Lower leg skin (tissue), 4 donors: ENCODE measurements at regions not wholly inside any gene's neighbourhood (a gene's known extent, or its start where the extent isn't known, plus 50 kb on each side); places are given as distances from the start of the nearest gene placed in this dataset.

ENCODE experiments used
- DNase-seq, 2 donors: peaks; one replicate each; pipeline ENCODE4 v3.0.0-alpha.2; 2019; ENCODE audit warnings: low spot score in 2 of 2
- H3K4me3 ChIP-seq: fragments of 200-600 bp; sonication (generic); 2 replicates; pipeline ENCODE4 v1.5.1; 2017; ENCODE audit warnings: mild to moderate bottlenecking, low read depth; ENCODE audit not compliant: poor library complexity, severe bottlenecking
- CTCF ChIP-seq, 3 donors: fragments of 450-650 bp; IDR thresholded peaks; one replicate each; pipeline ENCODE4 v1.5.1; 2016; ENCODE audit warnings: antibody characterized with exemption in 3 of 3, mild to moderate bottlenecking in 3 of 3, moderate library complexity in 2 of 3
- POLR2A ChIP-seq, 2 donors: fragments of 450-650 bp; IDR thresholded peaks; one replicate each; pipeline ENCODE4 v1.6.1; 2016 to 2017; ENCODE audit warnings: antibody characterized with exemption in 2 of 2, mild to moderate bottlenecking in 1 of 2, moderate library complexity in 1 of 2
- WGBS, 2 donors: methylation state at CpG; one replicate each; pipeline ENCODE4 v1.1.5; 2018; 5-methylcytosine and 5-hydroxymethylcytosine counted together
- intact Hi-C: fragments of 100-400 bp; cut with DNase I; formaldehyde crosslinking; loops from one replicate; pipeline ENCODE4 v1.15.0; 2023; ENCODE audit warnings: low total_unique reads

- intact Hi-C loops = no loop called here
- no peak for DNase-seq
- TF ChIP-seq CTCF (IDR thresholded peaks at IDR 0.05) (no peak), POLR2A (IDR thresholded peaks at IDR 0.05) (no peak)
- H3K4me3 ChIP-seq = no peak overlapping the region
- WGBS, 2 donors = 95 to 100% methylated on average over 1 of the region's 1 CpG
Observed at GRCh38 chr10:88094795-88095194, 231.4 kb downstream of the PTEN start.

- TF ChIP-seq POLR2A (IDR thresholded peaks at IDR 0.05) = no peak
- TF ChIP-seq CTCF (IDR thresholded peaks at IDR 0.05) = no peak
- DNase-seq = no peak
- no peak overlapping the region for H3K4me3 ChIP-seq
- intact Hi-C loops = no loop called here
- 47 to 59% methylated on average over 5 of the region's 5 CpGs for WGBS, 2 donors
Observed at GRCh38 chr10:88095223-88095721, 231.8 kb downstream of the PTEN start.

GRCh38 chr10:88095778-88096431 is 232.5 kb downstream of the PTEN start:
- no peak overlapping the region for H3K4me3 ChIP-seq
- TF ChIP-seq CTCF (IDR thresholded peaks at IDR 0.05) = no peak
- no peak for TF ChIP-seq POLR2A (IDR thresholded peaks at IDR 0.05)
- WGBS, 2 donors = 76 to 80% methylated on average over 9 of the region's 9 CpGs
- intact Hi-C loops = no loop called here
- no peak for DNase-seq

GRCh38 chr10:88097092-88097516 is 233.7 kb downstream of the PTEN start:
- DNase-seq = no peak
- no peak overlapping the region for H3K4me3 ChIP-seq
- TF ChIP-seq POLR2A (IDR thresholded peaks at IDR 0.05) (no peak), CTCF (IDR thresholded peaks at IDR 0.05) (no peak)
- intact Hi-C loops = no loop called here
- 87 to 95% methylated on average over 2 of the region's 2 CpGs for WGBS, 2 donors

- no peak for DNase-seq
- intact Hi-C loops = no loop called here
- TF ChIP-seq POLR2A (IDR thresholded peaks at IDR 0.05) (no peak), CTCF (IDR thresholded peaks at IDR 0.05) (no peak)
- no peak overlapping the region for H3K4me3 ChIP-seq
Observed at GRCh38 chr10:88097536-88097935, 234.1 kb downstream of the PTEN start.

GRCh38 chr10:88100281-88100680 is 236.9 kb downstream of the PTEN start:
- H3K4me3 ChIP-seq = no peak overlapping the region
- TF ChIP-seq POLR2A (IDR thresholded peaks at IDR 0.05) (no peak), CTCF (IDR thresholded peaks at IDR 0.05) (no peak)
- intact Hi-C loops = no loop called here
- no peak for DNase-seq
